ENCODE measurements at regions not wholly inside any gene's neighbourhood (a gene's known extent, or its start where the extent isn't known, plus 50 kb on each side); places are given as distances from the start of the nearest gene placed in this dataset.

GRCh38 chrX:43423876-43424275, 232.2 kb upstream of the MAOA start:
- BruUV-seq (replicated peaks), result no TSS peak
- Histone ChIP-seq H3K4me3 (no peak overlapping the region), H3K4me2 (no peak overlapping the region), H3K9me3 (ENCODE audit: insufficient read depth, low read depth) (no peaks in the 10 kb centered on the region), H3K4me1 (replicated peaks; ENCODE audit: insufficient read depth) (no peaks in the 10 kb centered on the region), H3K27ac (no peak overlapping the region), H2AFZ (no peak overlapping the region), H4K20me1 (ENCODE audit: insufficient read depth) (no peaks in the 10 kb centered on the region), H3K27me3 (ENCODE audit: insufficient read depth, low read depth) (no peaks in the 10 kb centered on the region), H3K79me2 (ENCODE audit: low read depth) (no peaks in the 10 kb centered on the region), H3K9me2 (ENCODE audit: insufficient read depth) (no peaks in the 10 kb centered on the region), H3K36me3 (ENCODE audit: low read depth) (no peaks in the 10 kb centered on the region), H3F3A (ENCODE audit: insufficient read depth, low read depth) (no peaks in the 10 kb centered on the region)
- CTCF ChIA-PET, result no interaction called here
- TF ChIP-seq EZH2 (IDR thresholded peaks at IDR 0.05; ENCODE audit: low read depth) (no peak), CTCF (conservative IDR thresholded peaks at IDR 0.05) (no peak)
- POLR2A ChIA-PET (ENCODE audit: unreplicated experiment), result no interaction called here
- intact Hi-C loops (cut with micrococcal nuclease; ENCODE audit: unreplicated experiment), result no loop called here
- no peak for DNase-seq

GRCh38 chrX:43436517-43436916, 219.6 kb upstream of the MAOA start:
- H3K27ac ChIP-seq, result no peak overlapping the region
- H3K9me3 ChIP-seq (ENCODE audit: insufficient read depth, low read depth), result no peaks in the 10 kb centered on the region
- DNase-seq, result no peak
- no TSS peak for BruUV-seq (replicated peaks)
- H3K9me2 ChIP-seq (ENCODE audit: insufficient read depth), result no peaks in the 10 kb centered on the region
- H3K27me3 ChIP-seq (ENCODE audit: insufficient read depth, low read depth), result no peaks in the 10 kb centered on the region
- no peaks in the 10 kb centered on the region for H3K79me2 ChIP-seq (ENCODE audit: low read depth)
- H3K4me2 ChIP-seq, result no peak overlapping the region
- no peaks in the 10 kb centered on the region for H3K36me3 ChIP-seq (ENCODE audit: low read depth)
- POLR2A ChIA-PET (ENCODE audit: unreplicated experiment), result no interaction called here
- H2AFZ ChIP-seq, result no peak overlapping the region
- intact Hi-C loops (cut with micrococcal nuclease; ENCODE audit: unreplicated experiment), result no loop called here
- CTCF ChIA-PET, result no interaction called here
- no peak overlapping the region for H3K4me3 ChIP-seq
- no peaks in the 10 kb centered on the region for H3F3A ChIP-seq (ENCODE audit: insufficient read depth, low read depth)
- H3K4me1 ChIP-seq (replicated peaks; ENCODE audit: insufficient read depth), result no peaks in the 10 kb centered on the region
- H4K20me1 ChIP-seq (ENCODE audit: insufficient read depth), result no peaks in the 10 kb centered on the region
- TF ChIP-seq EZH2 (IDR thresholded peaks at IDR 0.05; ENCODE audit: low read depth) (no peak), CTCF (conservative IDR thresholded peaks at IDR 0.05) (no peak)

- CTCF ChIA-PET, result no interaction called here
These were observed 209.3 kb upstream of the MAOA start for GRCh38 chrX:43446752-43447151.

More at GRCh38 chrX:43446752-43447151, 209.3 kb upstream of the MAOA start:
- DNase-seq, result no peak
- Histone ChIP-seq H3K4me2 (no peak overlapping the region), H4K20me1 (ENCODE audit: insufficient read depth) (no peaks in the 10 kb centered on the region), H3K4me3 (no peak overlapping the region), H3K9me2 (ENCODE audit: insufficient read depth) (no peaks in the 10 kb centered on the region), H3F3A (ENCODE audit: insufficient read depth, low read depth) (no peaks in the 10 kb centered on the region), H3K27ac (no peak overlapping the region), H2AFZ (no peak overlapping the region), H3K4me1 (replicated peaks; ENCODE audit: insufficient read depth) (no peaks in the 10 kb centered on the region), H3K79me2 (ENCODE audit: low read depth) (no peaks in the 10 kb centered on the region), H3K36me3 (ENCODE audit: low read depth) (no peaks in the 10 kb centered on the region), H3K9me3 (ENCODE audit: insufficient read depth, low read depth) (no peaks in the 10 kb centered on the region), H3K27me3 (ENCODE audit: insufficient read depth, low read depth) (no peaks in the 10 kb centered on the region)
- POLR2A ChIA-PET (ENCODE audit: unreplicated experiment), result no interaction called here
- intact Hi-C loops (cut with micrococcal nuclease; ENCODE audit: unreplicated experiment), result no loop called here
- BruUV-seq (replicated peaks), result no TSS peak
- TF ChIP-seq EZH2 (IDR thresholded peaks at IDR 0.05; ENCODE audit: low read depth) (no peak), CTCF (conservative IDR thresholded peaks at IDR 0.05) (no peak)
